Islet precursor cell (in vitro differentiated cells): ENCODE measurements at regions not wholly inside any gene's neighbourhood (a gene's known extent, or its start where the extent isn't known, plus 50 kb on each side); places are given as distances from the start of the nearest gene placed in this dataset.

ENCODE experiments used
- DNase-seq: peaks from one replicate; pipeline ENCODE4 v3.0.0-alpha.2; 2018

GRCh38 chr13:105965910-105966309 is 569.6 kb downstream of the EFNB2 start:
- DNase-seq: no peak

- DNase-seq: no peak
Observed at GRCh38 chr13:105962080-105962479, 573.4 kb downstream of the EFNB2 start.

GRCh38 chr13:105961438-105961837 is 574.0 kb downstream of the EFNB2 start:
- no peak for DNase-seq

- DNase-seq: no peak
Observed at GRCh38 chr13:105960326-105960725, 575.1 kb downstream of the EFNB2 start.

GRCh38 chr13:105959876-105960275 is 575.6 kb downstream of the EFNB2 start:
- DNase-seq: no peak

- no peak for DNase-seq
Observed at GRCh38 chr13:105957769-105958438, 577.6 kb downstream of the EFNB2 start.

- DNase-seq: no peak
Observed at GRCh38 chr13:105956921-105957320, 578.5 kb downstream of the EFNB2 start.

GRCh38 chr13:105952973-105953290 is 582.5 kb downstream of the EFNB2 start:
- DNase-seq: no peak

GRCh38 chr13:105952233-105952972 is 583.1 kb downstream of the EFNB2 start:
- no peak for DNase-seq

GRCh38 chr13:105948143-105948542 is 587.3 kb downstream of the EFNB2 start:
- no peak for DNase-seq

- no peak for DNase-seq
Observed at GRCh38 chr13:105940882-105941281, 594.6 kb downstream of the EFNB2 start.

- peak; percentile 96 for DNase-seq
Observed at GRCh38 chr13:105937451-105937850, 598.0 kb downstream of the EFNB2 start.

GRCh38 chr13:105936816-105937215 is 598.6 kb downstream of the EFNB2 start:
- peak; percentile 81 for DNase-seq

- DNase-seq: no peak
Observed at GRCh38 chr13:105929505-105929904, 606.0 kb downstream of the EFNB2 start.

GRCh38 chr13:105928901-105929300 is 606.6 kb downstream of the EFNB2 start:
- no peak for DNase-seq

GRCh38 chr13:105928048-105928447 is 607.4 kb downstream of the EFNB2 start:
- DNase-seq: no peak

GRCh38 chr13:105925496-105925895 is 610.0 kb downstream of the EFNB2 start:
- no peak for DNase-seq

- DNase-seq: no peak
Observed at GRCh38 chr13:105921711-105922110, 613.8 kb downstream of the EFNB2 start.

GRCh38 chr13:105920370-105920769 is 615.1 kb downstream of the EFNB2 start:
- no peak for DNase-seq

- peak; percentile 93 for DNase-seq
Observed at GRCh38 chr13:105918842-105919741, 616.4 kb downstream of the EFNB2 start.

- DNase-seq: no peak
Observed at GRCh38 chr13:105915146-105915850, 620.2 kb downstream of the EFNB2 start.

- no peak for DNase-seq
Observed at GRCh38 chr13:105914291-105915036, 621.0 kb downstream of the EFNB2 start.
